Keratinocyte (primary cell): ENCODE measurements at regions not wholly inside any gene's neighbourhood (a gene's known extent, or its start where the extent isn't known, plus 50 kb on each side); places are given as distances from the start of the nearest gene placed in this dataset.

Source experiments
- CTCF ChIP-seq, 3 experiments: IDR thresholded peaks in 1 of 3; conservative IDR thresholded peaks in 1 of 3; optimal IDR thresholded peaks in 1 of 3; 2 replicates in 2 of 3; 3 replicates in 1 of 3; pipeline versions ENCODE3 to v1.5.1; 2011; ENCODE audit warnings: low read length in 3 of 3, mild to moderate bottlenecking in 3 of 3, moderate library complexity in 2 of 3, control low read depth in 1 of 3, inconsistent platforms in 1 of 3; ENCODE audit not compliant: insufficient read depth in 2 of 3; ENCODE audit errors: extremely low read depth in 1 of 3
- EZH2 ChIP-seq: IDR thresholded peaks from one replicate; pipeline ENCODE4 v1.6.1; 2012; ENCODE audit warnings: inconsistent platforms, mild to moderate bottlenecking, low read length, moderate library complexity

GRCh38 chr6:144697369-144697760, 412.2 kb downstream of the UTRN start:
- TF ChIP-seq CTCF (optimal IDR thresholded peaks at IDR 0.05 in 1 of 3, IDR thresholded peaks at IDR 0.05 in 1 of 3, conservative IDR thresholded peaks at IDR 0.05 in 1 of 3; ENCODE audit: extremely low read depth in 1 of 3, insufficient read depth in 2 of 3, low read length in 3 of 3): no peak
- TF ChIP-seq EZH2: no peak
